ENCODE measurements at regions not wholly inside any gene's neighbourhood (a gene's known extent, or its start where the extent isn't known, plus 50 kb on each side); places are given as distances from the start of the nearest gene placed in this dataset.
"Not testable (repeated sequence)": the region's sequence is repeated elsewhere in the genome, so short reads cannot be mapped to it uniquely, and the experiment has no call there.

DNA sequence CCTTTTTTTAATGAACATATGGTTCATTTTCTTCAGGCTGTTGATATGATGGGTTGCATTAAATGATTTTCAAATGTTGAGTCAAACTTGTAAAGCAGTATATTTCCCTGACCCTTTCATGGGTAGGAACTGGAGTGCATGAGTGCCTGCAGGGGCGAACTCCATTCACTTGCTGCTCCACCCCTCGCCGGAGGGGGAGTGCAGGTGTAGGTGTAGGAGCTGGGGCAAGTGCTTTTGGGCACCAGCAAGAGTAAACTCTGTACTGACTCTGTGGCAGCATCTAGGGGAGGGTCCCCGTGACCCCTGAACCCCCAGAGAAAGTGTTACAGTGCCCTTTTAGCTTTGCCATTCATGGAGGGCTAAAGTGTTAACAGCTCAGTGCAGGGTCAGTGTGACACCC lies 290.3 kb downstream of the CNTNAP3B start:
- TF ChIP-seq, protein P1, sequence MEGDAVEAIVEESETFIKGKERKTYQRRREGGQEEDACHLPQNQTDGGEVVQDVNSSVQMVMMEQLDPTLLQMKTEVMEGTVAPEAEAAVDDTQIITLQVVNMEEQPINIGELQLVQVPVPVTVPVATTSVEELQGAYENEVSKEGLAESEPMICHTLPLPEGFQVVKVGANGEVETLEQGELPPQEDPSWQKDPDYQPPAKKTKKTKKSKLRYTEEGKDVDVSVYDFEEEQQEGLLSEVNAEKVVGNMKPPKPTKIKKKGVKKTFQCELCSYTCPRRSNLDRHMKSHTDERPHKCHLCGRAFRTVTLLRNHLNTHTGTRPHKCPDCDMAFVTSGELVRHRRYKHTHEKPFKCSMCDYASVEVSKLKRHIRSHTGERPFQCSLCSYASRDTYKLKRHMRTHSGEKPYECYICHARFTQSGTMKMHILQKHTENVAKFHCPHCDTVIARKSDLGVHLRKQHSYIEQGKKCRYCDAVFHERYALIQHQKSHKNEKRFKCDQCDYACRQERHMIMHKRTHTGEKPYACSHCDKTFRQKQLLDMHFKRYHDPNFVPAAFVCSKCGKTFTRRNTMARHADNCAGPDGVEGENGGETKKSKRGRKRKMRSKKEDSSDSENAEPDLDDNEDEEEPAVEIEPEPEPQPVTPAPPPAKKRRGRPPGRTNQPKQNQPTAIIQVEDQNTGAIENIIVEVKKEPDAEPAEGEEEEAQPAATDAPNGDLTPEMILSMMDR (IDR thresholded peaks at IDR 0.05), result not testable (repeated sequence)
- not testable (repeated sequence) for TF ChIP-seq POLR2A (IDR thresholded peaks at IDR 0.05)
